ENCODE measurements at regions not wholly inside any gene's neighbourhood (a gene's known extent, or its start where the extent isn't known, plus 50 kb on each side); places are given as distances from the start of the nearest gene placed in this dataset.

GRCh38 chr10:62461120-62461519 is 87.0 kb downstream of the ZNF365 start:
- TF ChIP-seq, protein P1, sequence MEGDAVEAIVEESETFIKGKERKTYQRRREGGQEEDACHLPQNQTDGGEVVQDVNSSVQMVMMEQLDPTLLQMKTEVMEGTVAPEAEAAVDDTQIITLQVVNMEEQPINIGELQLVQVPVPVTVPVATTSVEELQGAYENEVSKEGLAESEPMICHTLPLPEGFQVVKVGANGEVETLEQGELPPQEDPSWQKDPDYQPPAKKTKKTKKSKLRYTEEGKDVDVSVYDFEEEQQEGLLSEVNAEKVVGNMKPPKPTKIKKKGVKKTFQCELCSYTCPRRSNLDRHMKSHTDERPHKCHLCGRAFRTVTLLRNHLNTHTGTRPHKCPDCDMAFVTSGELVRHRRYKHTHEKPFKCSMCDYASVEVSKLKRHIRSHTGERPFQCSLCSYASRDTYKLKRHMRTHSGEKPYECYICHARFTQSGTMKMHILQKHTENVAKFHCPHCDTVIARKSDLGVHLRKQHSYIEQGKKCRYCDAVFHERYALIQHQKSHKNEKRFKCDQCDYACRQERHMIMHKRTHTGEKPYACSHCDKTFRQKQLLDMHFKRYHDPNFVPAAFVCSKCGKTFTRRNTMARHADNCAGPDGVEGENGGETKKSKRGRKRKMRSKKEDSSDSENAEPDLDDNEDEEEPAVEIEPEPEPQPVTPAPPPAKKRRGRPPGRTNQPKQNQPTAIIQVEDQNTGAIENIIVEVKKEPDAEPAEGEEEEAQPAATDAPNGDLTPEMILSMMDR (IDR thresholded peaks at IDR 0.05; ENCODE audit: low read length): no peak
- TF ChIP-seq EZH2 (optimal IDR thresholded peaks at IDR 0.05; ENCODE audit: low read depth, low read length) (no peak), EZH2phosphoT487 (IDR thresholded peaks at IDR 0.05; ENCODE audit: low read length) (no peak)

All from MM.1S (cell line).